NCI-H69 (cell line): ENCODE measurements at regions not wholly inside any gene's neighbourhood (a gene's known extent, or its start where the extent isn't known, plus 50 kb on each side); places are given as distances from the start of the nearest gene placed in this dataset.

Experiments
- DNase-seq: peaks from one replicate; lab custom pipeline; 2025; lab: John Stamatoyannopoulos, UW

DNA sequence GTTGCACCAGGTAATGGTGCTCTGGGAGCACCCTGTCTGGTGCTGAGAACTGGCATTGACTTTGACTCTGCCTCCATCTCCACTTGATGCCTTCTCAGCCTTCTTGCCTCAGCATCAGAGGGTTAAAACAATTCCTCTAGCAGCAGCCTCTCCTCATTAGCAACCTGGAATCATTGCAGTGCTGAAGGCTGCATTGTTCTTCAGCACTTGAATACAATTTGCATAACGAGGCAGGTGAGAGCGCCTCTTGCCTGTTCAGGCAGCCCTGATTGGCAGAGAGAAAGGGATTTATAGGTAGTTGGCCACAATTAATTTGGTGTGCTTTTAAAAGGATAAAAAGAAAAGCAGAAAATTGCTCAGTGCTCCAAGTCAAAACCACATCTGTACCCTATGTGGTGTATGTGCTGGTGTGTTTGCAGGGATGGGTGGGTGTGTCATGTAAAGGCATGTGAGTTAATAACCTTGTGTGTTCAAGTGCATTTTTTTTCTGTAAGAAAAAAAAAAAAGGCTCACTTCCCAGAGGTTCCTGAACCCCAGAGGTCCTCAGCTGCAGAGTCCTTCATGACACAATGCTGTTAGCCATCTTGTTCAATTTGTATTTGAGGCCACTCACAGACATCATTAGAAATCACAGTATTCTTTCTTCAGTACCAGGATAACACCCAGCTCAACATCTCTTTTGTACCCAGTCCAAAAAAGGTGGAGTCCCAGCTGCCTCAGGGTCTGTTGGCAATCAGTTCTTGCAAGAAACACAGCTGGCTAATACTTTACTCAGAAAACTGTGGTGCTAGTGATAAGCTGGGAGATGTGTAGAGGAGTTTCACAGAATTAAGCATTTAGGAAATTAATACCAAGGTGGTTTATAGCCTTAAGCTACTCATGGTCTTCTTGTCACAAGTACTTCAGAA, 385.6 kb downstream of the GRIN2B start:
- DNase-seq, result peak; percentile 64

DNA sequence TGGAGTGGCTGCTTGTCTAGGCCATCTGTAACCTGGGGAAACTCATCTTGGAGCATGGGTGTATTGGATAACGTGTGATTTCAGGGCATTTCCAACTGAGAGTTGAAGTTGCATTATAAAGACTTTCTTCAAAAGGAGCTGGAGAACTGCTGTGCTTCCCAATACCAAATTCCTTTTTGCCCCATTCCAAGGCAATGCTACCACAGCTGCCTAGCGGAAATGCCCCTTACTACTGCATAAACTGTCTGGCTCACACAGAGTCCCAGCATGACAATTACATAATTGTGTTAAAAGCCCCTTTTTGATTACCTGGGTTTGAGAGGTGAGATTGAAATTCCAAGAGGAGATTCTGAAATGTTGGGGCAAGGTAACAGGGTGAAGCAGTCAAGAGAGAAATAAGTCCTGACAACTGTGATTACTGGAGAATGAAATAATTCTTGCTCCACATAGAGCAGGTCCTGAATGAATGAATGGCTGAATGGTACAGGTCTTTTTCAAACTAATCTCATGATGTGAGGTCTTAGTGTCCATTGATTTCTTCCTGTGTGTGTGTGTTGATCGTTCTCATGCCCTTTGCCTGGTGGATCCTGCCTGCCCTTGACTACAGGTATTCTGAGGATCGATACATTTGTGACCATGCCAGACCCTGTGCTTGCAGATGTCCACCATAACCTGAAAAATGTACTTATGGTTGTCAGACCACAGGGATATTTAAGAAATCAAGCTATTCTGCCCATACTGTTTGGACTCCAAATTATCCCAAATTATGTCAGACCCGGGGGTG, 386.5 kb downstream of the GRIN2B start:
- no peak for DNase-seq

DNA sequence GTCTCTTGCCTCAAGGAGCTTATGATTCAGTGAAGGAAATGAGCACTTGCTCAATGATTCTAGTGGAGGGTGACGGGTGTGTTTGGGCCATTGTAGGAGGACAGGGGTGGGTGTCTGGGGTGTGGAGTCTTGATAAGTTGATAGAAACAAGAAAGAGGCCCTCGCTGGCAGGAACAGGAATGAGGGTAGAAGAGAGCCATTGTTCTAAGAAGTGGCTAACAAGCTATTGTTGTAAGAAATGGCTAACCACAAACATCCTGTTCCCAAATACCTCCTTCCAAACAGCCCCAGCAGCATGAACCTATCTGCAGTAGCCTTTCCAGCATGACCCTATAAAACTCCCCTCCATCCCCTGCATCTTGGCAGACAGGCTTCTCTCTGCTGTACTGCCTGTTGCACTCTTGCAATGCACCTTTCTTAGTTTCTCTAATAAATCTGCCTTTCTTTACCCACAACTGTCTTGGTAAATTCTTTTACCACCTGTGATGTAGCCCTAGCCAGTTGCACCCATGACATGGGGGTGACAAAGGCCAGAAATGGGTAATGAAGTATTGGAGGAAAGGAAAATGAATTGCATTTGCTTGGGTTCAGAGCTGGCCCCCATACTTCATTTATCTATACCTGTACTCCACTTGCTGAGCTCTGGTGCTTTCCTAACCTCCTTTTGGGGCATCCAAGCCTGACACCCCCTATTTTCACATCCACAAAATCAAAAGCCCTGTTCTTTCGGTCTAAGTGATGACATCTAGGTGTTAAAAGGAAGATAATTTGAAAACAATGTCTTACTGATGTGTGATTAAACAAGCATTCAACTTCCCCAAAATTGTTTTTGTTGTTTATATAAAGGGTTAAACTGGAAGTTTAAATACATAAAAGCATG, 389.1 kb downstream of the GRIN2B start:
- DNase-seq, result no peak

DNA sequence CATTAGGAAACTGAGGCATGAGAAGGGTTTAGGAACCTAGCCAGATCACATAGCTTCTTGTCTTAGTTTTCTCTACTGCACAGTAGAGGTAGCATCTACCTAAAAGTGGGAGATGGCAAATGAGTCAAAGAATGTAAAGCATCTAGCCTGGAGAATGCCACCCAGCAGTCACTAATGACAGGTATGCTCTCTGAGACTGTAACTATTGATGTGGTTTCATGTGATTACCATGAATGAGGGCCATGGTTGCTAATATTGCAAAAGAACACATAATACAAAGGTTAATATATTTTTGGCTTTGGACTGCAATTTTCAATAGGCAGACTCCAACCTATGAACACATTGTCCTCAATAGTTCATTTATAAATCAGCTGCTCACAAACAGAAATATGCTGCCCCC, 389.9 kb downstream of the GRIN2B start:
- DNase-seq, result no peak

DNA sequence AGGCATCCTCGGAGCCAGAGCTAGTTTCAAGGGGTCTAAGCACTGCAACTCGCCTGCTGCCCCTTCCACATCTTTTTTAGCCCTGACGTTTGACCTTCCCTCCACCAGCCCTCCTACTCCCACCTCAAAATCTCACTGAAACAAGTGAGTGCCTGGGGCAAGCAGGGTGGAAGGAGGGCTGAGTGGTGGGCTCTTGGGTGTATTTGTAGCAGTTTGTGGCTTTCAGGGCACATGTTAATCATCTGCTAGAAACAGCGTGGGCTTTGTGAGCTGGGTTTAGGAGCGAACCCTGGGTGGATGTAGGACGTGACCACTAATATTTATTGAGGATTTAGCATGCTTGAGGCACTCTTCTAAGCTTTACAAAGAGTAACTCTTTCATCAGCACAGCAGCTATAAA, 390.3 kb downstream of the GRIN2B start:
- DNase-seq, result no peak

DNA sequence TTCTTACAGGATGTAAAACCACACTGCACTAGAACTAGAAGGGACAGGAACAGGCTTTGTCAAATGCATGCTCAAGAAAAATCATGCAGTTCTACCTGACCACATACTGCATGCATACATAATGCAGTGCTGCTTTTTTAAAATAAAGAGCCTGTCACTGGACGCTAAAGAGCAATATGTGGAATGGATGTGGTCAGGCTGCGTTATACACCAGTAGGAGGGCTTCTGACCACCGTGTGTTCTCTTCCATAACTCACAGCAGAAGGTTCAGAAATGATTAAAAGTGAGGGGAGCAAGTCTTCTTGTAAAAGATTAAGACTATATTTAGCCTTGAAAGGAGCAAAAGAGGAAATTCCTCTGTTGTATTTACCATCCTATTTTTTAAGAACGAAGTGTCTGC, 392.0 kb downstream of the EMP1 start:
- no peak for DNase-seq

DNA sequence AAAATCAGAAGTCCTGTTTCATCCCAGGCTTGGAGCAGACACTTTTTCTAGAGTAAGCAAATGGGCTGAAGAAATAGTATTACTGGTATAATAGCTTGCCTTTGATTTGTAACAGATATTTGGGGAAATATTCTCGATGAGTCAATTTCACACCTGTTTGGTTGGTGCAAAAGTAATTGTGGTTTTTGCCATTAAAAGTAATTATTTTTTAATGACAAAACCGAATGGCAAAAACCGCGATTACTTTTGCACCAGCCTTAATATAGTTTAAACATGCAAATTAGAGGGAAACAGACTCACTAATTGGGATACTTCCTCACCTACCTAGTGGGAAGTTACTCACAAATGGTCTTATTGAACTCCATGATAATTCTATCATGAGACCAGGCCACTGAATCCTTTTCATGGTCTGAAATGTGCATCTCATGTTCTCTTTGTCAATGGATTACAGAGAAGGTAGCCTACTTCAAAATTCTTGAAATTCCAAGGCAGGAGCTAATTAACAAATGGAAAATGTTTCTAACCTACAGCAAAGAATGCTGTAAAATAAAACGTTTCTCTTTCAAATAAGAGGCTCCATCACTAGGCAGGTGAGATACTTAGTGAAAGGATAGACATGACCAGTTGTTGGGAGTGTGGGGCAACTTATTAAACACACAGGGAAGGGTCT, 391.3 kb downstream of the EMP1 start:
- DNase-seq, result no peak

DNA sequence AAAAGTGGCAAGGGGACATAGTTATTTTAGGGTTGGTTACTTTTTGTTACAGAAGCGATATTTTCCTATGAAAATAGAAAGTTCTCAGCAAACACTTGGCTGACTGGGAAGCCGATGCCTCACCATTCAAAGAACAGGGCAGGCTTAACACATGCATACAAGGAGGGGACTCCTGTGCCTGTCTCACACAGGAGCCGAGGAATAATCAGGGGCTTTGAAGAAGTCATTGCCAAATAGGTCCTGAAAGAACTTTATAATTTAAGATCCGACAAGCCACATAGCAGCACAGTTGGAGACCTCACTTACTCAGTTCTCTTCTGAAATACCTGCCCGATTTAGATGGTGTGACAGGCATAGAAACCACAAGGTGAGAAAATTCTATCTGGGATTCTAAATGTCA, 389.8 kb downstream of the EMP1 start:
- DNase-seq, result no peak

DNA sequence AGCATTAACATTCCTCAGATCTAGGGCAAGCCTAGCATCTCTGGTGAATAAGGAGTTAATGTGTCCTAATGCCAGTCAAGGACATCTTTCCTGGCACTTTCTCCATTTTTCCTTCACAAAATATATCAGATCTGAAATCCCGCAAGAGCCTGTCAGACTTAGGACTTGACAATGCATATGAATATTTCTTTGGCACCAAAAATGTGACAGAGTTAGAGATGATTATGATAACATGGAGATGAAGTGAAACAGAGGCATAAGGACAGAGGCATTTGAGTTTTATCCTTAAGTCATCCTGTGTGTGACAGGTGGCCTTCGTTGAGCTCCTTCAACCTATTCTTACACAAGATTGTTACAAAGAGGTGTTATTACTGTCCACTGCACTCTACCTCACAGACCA, 388.0 kb downstream of the EMP1 start:
- no peak for DNase-seq

DNA sequence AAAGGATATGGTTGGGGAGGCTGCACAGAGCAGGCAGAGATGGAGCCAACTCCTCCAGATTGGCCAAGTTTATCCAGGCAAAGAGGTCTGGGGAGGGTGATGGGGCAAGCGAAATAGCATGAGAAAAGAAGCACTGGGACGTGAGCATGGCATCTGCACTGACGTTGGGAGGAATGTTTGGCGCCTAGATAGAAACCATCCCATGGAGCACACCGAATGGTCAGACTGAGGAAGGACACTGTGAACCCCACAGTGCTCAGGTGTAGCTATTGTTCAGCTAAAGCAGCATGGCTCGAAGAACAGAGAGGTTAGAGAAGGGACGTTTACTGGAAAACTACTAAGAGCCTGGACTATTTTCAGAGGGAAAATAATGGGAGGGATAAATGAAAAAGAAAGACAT, 387.1 kb downstream of the EMP1 start:
- DNase-seq, result no peak

DNA sequence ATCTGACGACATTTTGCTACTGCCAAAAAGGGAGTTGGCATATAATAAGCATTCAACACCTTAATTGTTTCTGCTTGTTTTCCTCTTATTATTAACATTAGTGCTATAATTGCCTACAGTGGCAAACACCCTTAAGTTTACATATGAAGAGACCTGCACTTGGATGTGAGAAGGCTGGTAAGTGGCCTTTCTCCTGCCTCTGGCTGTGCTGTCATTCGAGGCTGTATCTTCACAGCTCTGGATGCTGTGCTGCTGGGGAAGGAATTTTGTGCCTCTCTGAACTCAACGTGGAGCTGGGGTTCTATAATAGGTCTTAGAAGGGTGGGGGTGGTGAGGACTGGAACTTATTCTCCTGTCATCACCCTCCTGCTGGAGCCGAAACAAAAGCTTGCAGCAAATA, 385.9 kb downstream of the EMP1 start:
- DNase-seq, result no peak

DNA sequence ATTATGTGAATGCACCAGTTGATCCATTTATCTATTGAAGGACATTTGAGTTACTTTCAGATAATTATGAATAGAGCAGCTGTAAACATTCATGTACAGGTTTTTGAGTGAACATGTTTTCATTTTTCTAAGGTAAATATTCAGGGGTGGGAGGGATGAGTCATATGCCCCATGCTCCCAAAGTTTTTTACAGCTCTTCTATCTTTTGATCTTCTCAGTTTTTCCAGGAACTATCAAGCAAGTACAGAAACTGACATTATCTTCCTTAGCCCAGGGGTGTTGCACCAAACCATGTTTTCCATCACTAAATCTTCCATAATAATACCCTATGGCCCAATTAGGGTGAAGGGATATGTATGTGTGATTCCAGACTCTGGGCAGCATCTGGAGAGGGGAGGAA, 384.5 kb downstream of the EMP1 start:
- no peak for DNase-seq

DNA sequence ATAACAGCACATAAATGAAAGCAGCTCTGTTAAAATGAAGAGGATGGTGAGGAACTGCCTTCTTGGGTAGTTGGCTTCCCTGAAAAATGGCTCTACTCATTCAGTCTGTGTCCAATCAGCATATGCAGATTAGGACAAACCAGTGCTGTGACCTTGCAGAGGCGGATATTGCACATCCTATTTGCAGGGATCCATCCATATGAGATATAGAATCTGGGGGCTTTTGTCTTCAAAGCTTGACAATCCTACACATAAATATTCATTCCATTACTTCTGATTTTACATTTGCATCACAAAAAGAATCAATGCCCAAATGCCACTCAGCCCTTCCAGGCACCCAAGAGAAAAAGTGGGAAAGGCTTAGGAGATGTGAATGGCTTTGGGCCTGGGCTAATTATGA, 383.7 kb downstream of the EMP1 start:
- DNase-seq, result no peak

DNA sequence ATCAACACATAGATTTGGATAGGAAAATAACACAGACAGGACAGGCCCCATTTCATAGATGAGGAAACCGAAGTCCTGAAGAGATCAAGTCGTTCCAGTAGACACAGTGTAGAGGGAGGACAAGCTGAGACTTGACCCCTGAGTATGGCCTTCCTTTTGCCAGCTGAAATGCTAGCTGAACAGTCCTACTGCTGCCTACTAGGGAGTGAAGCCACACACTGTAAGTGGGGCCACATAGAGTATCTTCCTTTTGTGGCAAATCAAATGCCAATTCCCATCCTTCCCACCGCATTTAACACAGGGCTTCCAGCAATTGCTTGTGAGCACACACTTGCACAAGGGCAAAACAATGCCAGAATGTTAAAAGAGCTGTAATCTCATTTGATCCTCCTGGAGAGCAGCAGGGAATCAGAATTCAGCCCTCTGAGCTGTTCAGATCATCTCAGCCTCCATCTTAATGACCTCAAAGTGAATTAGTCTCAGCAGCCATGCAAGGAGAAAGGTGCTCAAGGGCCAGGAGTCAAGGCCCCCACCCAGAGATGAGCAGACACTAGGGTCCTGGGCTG, 380.5 kb downstream of the EMP1 start:
- DNase-seq, result no peak

DNA sequence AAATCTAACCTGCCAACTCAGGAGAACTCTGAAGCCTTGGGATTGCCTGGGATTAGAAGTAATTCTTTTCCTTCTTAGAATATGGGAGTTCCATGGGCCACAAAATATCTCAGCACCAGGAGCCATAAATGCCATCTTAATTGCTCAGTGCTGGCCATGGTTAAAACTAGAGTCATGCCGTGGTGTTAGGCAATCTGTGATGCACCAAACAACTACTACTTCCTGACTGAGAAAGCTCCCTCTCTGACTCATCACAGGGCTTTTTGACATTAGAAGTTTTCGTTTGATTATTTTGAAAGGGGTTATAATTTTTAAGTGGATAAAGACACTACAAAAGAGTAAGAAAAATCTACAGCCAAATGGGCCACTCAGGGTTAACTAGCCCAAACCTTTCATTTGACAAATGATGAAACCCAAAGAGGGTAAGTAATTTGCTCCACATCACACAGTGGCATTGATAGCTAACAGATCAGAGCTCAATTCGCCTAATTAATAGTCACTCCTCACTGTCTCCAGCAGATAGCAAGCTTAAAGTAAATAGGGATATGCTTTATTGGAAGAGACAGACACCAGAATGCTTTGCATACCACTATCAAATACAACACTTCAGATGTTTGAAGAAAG, 377.3 kb downstream of the EMP1 start:
- no peak for DNase-seq

DNA sequence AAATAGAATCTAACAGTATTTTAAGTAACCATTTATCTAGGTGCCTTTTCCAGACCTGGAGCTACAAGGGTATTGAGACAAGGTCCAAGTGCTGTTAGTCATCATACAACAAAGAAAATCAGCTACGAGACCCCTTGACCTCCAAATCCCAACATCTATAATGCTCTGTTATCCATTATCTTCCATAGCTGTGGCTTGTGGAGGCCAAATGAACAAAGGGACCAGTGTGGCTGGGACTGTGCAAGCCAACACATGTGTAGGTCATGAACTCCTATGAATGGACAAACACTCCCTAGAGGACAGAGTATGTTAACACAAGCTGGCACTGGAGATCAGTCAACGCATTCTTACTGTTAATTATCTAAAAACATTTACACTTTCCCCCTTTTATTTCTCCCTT, 374.5 kb downstream of the EMP1 start:
- peak; percentile 4 for DNase-seq

DNA sequence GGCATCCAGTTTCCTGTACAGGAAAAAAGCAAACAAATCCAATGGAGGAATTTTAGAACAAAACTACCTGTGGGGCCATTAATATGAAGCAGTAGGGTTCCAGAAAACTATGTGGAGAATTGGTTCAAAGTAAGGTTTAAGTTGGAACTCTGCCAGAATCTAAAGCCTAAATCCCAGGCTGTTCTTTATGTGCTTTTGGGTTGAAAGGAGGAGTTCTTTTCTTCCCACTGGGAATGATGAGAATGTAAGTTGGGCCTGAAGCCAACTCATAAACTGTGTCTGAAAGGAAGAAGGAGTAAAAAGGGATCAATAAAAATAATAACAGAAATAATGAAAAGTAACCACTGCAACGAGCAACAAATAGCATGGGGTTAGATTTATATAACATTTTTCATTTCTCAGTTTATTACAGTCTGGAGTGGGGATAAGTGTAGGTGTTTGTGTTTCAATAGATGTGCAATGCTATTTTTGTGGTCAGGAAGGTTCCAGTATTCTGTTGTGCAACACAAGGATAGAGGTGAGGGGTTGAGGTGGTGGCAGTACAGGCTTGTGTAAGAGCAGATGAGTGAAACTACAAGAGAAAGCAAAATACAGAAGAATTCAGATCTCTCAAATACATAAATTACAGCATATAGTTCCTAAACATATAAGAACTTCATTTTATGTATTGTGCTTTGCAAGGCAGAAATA, 373.6 kb downstream of the EMP1 start:
- peak; percentile 52 for DNase-seq

DNA sequence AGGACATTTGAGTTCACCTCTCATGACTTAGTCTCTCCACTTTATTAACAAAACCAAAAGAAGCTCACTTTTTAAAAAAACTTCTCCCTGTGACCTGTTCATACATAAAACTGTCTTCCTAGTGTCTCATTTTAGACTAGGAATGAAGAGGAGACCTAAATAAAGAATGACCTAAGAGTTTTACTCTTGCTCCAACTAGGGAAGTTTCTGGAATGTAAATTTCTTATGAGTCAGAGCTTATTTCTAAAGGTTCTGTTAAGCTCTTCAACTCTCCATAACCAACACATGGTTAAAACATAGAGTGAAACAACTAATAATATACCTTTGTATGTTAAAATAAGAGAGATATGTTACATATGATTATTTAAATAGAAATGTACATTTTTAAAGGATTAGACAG, 369.8 kb downstream of the EMP1 start:
- DNase-seq, result no peak

DNA sequence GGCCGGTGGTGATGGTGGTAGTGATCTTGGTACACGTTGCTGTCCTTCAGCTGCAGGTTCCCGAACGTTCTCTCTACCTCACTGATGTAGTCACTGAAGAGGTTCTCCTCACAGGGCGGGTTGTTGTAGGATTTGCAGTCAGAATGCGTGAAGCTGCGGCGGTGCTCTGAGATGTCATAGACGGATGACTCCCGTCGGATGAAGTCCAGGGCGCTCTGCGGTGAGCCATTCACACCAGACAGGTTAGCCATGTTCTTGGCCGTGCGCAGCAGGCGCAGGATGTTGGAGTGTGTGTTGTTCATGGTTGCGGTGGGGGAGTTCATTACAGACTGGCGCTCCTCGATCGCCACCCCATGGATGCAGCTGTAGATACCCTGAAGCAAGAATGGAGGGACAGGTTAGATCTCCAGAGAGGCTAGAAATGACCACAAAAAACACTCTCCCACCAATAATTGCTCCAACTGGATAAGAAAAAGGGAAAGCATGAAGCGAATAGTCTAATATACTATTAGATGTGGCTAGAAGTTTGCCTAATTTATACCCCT, 367.8 kb downstream of the EMP1 start:
- DNase-seq, result no peak

DNA sequence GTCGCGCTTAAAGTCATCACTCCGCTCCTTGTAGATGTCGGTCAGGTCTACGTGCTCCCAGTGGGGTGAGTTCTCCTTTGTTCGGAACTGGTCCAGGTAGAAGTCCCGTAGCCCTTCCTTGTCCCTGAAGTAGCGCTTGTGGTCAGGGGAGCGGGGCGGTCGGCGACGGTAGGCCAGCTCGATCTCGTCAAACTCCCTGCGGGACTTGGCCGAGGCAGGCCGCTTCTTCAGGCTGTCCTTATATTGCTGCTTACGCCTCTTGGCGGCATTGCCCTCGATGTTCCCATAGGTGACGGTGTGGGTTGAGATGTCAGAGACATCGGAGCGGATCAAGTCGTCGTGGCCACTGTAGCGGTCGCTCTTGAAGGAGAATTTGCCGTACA, 367.2 kb downstream of the EMP1 start:
- no peak for DNase-seq
